ENCODE measurements at regions not wholly inside any gene's neighbourhood (a gene's known extent, or its start where the extent isn't known, plus 50 kb on each side); places are given as distances from the start of the nearest gene placed in this dataset.
"Not testable (repeated sequence)": the region's sequence is repeated elsewhere in the genome, so short reads cannot be mapped to it uniquely, and the experiment has no call there.

DNA sequence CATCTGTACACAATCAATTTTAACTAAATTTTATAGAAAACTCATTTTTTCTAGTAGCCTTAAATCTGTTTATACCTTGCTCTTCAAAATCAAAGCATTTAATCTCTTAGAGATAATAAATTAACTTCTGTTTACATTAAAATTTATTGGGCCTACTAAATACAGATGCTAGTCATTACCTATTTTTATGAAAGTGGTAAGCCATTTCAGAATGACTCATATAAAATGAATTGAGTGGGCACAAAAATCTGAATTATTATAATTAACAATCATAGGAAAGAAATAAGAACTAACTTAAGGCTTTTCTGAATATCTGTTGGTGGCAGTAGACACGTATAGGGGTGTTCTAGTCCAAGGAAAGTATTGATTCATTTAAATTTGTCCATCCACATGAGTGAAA is 157.9 kb downstream of the KCNJ2 start:
- DNase-seq, result no peak

DNA sequence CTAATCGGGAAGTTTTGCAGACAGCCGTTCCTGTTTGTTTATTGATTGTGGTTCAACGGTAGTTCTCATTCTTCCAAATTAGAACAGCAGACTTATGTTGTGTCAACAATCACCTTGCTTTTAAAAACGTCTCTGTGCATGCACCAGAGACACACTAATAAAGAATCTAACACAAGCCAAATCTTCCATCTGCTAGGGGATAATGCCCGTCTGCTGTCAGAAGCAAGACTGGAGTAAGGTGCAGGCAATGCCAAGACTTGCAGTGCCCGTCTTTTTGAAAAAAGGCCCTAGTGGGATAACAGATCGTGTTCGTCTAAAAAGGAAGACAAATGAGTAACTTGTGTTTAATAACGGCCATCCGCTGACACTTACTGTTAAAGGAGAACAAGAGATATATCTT is 158.4 kb downstream of the KCNJ2 start:
- DNase-seq, result no peak

DNA sequence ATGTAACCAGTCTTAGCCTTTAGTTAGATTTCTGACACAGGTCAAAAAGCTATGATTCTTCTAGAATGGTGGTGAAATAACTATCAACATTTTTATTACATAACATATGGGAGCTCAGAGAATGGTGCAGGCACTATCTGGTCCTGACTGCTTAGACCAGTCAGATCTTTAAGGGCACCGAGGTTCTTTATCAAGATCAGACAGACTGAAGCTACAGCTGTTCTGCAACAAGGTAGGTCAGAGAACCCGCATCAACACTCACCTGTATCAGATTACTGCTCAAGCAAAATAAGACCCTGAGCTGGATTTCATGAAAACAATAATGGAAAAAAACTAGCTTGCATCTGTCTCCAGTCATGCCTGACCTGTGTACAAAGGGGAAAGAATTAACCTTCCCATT is 160.4 kb downstream of the KCNJ2 start:
- DNase-seq, result peak; percentile 35

DNA sequence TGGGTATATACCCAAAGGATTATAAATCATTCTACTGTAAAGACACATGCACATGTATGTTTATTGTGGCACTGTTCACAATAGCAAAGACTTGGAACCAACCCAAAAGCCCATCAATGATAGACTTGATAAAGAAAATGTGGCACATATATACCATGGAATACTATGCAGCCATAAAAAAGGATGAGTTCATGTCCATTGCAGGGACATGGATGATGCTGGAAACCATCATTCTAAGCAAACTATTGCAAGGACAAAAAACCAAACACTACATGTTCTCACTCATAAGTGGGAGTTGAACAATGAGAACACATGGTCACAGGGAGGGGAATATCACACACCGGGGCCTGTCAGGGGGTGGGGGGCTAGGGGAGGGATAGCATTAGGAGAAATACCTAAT is 161.7 kb downstream of the KCNJ2 start:
- not testable (repeated sequence) for DNase-seq

DNA sequence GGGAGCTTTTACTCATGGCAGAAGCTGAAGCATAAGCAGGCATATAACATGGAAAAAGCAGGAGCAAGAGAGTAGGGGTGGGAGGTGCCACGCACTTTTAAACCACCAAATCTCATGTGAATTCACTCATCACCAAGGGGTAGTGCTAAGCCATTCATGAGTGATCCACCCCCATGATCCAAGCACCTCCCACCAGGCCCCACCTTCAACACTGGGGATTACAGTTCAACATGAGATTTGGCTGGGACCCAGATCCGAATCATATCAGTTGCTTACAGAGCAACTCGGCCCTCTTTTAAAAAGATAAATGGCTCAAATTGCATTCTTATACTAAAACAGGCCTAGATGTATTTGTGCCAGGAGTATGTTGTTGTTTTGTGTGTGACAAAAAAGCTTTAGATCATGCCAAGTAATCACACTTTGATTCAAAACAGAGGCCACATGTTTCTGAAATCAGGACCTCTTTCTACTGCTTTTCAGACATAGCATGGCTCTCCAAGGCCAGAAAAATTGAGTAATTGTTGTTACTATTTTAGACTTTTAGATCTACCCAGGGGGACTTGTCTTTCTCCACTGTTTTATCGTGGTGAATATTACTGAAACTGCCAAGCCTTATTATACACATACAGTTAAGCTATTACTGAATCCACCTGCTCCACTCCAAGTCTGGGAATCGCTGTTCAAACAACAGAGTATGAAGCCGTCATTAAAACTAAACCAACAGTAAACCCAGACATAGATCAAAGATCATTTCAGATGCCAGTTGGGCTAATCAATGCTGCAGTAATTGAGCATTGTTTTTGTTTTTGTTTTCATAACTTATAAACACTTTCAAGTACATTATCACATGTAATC is 163.3 kb downstream of the KCNJ2 start:
- DNase-seq, result peak; percentile 37

DNA sequence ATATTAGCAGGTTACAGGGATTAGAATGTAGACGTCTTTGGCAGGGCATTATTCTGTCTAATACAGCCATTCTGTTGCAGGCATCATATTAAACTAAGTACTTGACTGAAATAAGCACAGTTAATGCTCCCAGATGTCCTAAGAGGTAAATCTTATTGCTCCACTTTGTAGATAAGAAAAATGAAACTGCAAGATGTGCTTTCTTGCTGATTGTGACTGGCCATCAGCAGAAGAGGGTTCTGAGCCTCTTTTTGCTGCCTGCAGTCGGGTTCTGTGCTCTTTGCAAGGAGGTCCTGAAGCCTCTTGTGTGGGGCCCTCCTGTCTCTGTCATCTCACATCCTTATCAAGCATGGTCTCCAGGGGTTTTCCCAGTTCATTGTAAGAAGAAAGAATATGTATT is 167.1 kb downstream of the KCNJ2 start:
- DNase-seq, result no peak

DNA sequence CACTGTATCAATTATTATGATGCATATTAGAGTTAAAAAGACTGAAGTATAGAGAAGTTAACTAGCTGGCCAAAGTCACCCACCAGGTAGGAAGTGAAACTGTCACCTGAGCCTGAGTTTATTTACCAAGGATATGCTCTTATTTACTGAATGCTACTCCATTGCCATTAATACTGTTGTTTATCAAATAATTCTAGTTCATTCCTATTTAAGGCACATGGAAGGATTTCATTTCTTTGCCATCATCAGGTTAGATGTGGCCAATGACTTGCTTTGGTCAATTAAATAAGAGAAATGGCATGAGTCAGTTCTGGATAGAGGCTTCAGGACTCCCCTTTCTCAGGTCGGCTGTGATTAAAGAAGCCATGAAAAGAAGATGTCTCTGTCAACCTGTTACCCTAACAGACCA is 169.6 kb downstream of the KCNJ2 start:
- no peak for DNase-seq

DNA sequence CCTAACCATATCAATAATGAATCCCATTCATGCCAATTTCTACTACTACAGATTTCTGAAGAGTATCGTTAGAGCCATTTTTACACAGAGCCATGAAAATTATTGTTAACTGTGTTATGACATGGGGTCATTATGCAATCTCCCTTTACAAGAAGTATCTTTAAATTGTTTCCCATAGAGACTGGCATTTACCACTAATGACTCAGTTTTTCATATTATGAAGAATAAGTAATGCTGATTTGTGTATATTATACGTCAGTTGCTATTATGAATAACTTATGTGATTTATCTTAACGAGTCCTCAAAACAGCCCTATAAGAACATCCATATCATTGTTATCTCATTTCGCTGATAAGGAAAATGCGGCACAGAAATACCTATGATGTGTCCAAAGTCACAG is 173.8 kb downstream of the KCNJ2 start:
- DNase-seq, result no peak

DNA sequence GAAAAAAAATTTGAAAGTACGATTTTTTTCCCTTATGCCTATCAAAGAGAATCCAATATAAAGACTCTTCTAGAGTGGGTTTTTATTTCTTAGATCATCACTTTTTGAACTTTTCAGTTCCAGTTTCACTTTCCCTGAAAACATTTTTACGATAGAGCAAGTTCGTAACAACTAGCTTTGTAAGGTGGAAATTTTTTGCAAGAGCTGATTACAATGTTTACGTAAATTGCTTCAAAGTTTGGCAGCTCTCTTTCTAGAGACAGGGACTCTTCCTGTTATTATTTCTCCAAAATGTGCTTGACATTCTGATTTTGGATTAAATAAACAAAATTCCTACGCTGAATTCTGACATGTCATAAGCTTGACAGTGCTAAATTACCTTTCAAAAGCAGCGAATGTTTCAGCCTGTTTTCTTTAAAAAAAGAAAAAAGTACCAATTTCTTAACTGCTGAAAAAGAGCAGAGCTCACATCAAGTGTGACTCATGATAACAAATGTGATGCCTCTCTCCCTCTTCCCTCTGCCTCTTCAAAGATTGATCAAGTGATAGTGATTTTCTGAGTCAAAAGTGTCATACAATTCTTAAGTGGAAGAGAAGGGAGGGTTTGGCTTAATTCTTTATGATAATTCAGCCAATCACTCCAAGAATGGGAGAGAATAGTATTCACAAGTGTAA is 175.2 kb downstream of the KCNJ2 start:
- DNase-seq, result no peak

DNA sequence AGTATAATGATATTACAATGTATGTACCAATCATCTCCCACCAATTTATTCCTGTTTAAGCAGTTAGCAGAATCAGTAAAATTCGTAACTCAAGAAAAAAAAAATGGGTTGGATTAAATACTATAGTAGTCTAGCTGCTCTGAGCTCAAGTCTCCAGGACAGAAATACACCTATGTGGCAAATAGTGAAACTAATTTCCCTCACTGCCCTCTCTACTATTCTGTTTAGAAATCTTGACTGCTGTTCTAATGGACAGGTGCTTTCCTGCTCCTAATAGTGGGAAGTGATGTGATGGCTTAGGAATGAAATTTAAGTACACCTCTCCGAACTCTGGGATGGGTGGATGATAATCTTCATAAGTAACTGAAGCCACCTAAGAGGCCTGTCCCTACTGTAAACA is 175.7 kb downstream of the KCNJ2 start:
- no peak for DNase-seq

DNA sequence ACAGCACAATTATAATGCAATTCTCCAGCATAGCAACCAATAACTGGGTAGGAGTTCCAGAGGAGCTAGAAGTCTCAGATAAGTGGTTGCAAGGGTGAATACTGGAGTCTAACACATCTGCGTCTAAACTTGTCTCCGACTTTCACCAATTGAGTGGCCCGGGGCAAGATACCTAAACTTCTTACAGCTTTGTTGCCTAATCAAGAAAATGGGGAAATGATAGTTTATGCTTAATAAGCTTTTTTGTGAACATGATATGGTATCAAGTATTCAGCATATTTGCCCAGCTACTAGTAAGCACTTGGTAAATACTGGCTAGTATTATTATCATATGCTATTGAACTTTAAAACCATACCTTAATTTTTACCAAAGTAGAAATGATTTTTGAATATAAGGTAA is 183.5 kb downstream of the KCNJ2 start:
- no peak for DNase-seq

DNA sequence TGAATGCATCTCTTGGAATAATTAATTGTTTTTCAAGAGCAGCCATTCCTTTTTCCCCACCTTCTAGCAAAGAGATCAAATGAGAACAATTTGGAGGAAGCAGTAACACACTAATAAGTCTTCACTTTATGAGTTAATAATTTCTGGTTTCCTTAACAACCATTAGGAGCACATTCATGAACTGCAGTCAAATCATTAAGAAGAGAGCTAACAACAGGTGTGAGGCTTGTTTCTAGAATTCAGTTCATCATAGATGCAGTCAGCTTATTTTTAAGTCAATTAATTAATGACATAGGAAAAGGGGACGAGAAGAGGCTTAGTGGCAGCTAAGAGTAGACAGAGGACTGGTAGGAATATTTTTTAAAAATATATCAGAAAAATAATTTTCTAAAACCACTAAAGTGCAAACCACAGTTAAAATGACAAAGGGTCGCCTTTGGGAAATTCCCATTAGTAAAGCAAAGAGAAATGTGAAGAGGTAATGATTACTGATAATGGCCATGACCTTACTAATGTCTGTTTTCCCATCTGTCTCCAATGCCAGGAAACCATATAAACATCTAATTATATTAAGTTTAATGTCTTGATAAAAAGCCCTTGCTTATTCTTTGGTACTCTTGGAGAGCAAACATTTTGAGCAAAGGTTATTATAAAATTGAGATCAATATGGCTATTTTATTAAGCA is 184.2 kb downstream of the KCNJ2 start:
- no peak for DNase-seq

DNA sequence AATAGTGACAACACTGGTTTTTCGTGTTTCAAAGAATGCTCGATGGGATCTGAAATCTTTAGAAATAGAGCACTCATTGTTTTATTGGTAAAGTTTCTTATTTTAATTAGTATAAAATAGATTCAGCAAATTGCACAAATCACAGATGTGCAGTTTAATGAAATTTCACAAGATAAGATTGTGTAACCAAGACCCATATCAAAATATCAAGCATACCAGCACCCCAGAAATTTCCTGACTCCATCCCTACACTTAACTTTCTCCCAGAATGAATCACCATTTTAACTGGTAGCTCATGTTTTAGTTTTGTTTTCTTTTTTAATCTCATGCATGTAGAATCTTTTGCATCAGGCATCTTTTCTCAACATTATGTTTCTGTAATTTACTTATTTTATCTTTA is 185.9 kb downstream of the KCNJ2 start:
- DNase-seq, result no peak

DNA sequence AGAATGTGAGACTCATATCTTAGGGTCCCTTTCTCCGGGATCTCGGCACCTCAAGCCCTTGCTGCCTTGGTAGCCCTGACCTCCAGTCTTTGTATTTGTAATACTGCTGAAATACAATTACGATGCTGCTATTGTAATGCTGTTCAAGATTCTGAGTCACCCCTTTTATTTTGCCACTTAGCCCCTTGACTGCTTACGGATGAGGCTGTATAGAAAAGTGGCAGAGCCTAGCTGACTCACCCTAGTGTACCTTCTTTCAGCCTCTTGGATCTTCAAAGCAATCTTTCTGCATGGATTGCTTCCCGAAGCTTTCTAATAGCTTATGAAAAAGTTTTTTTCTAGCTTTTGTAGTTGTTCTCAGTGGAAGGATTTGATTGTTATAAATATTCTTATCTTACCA is 187.9 kb downstream of the KCNJ2 start:
- no peak for DNase-seq

DNA sequence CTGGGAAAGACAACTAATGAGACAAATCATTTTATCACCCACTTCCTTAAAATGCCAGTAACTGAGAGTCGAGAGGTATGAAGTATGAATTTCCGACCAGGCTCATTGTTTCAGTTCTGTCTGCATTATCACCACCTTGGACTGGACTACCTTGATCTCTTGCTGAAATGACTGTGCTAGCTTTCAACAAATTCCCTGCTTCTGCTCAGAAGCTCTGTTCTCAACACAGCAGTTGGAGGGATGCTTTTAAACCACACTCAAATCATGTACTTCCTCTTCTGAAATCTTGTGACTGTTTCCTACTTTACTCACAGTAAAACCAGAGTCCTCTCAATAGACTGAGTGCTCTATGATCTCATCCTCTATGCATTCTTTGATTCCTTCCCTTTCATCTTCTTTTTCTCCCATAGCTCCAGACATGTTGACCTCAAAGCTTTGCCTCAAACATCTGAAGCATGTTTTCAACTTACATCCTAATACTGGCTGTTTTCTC is 195.8 kb downstream of the KCNJ2 start:
- no peak for DNase-seq

DNA sequence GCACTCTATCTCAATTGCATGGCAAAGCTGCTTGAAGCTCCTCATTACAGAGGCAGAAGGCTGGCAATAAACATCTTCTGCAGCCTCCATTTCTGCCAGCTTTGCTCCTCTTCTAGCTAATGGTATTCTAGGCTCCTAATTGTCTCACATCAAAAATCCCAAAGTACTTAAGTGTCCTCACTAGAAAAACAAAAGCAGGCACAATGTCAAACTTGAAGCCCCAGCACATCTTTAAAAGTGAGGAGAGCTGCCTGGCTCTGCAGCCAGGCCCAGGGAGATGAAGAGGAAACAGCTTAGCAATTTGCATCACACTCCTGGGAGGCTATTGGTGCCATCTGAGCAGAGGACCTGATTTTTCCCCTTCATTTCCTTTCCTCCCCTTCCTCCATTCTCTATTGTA is 197.1 kb downstream of the KCNJ2 start:
- no peak for DNase-seq

DNA sequence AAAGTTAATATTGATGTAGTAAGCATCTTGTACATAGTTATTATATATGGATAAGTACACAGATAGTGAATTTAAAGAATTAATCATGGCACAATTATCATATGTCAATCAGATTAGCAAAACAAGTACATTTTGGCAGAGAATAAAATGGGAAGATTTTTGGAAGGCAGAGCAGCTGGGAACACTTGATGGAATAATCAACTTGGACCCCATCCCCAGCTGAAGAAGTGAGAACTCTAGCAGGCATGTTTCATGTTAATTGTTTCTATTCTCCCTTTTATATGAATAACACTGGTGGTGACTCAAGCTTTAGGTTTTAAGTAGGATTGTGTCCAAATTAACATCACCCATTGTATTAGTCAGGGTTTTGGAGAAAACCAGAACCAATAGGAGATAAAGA is 198.7 kb downstream of the KCNJ2 start:
- no peak for DNase-seq

DNA sequence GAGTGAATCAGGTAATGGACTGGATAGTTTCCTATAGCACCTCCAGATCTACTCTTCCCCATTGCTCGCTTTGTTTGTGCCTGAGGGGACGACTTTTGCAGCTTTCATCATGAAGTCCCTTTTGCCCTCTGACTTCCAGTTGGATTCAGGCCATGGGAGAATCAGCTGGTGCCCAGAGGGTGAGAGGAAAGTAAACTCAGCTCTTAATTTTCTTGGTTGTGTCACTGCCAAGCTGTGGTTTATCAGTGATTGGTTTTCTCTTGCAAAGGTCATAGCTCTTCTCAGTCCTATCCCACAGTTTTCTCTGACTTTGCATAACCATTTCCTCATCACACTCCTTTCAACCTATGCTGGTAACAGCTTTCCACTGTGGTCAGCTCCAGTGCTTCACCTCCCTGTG is 200.1 kb downstream of the KCNJ2 start:
- DNase-seq, result no peak

DNA sequence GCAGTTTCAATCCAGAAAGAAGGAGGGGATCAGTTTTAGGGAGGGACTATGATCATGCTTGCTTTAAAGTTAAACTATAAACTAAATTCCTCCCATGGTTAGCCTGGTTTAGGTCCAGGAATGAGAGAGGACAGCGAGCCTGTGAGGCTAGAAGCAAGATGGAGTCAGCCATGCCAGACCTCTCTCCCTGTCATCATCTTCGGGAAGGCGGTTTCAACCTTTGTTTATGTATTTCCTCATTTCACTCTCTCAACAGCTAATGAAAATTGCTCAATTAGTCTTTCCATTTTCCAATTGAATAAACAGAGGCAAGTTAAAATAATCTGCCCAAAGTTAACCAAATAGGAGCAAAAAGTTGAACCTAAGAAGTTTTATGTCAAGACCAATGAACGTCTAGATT is 201.5 kb downstream of the KCNJ2 start:
- DNase-seq, result no peak

DNA sequence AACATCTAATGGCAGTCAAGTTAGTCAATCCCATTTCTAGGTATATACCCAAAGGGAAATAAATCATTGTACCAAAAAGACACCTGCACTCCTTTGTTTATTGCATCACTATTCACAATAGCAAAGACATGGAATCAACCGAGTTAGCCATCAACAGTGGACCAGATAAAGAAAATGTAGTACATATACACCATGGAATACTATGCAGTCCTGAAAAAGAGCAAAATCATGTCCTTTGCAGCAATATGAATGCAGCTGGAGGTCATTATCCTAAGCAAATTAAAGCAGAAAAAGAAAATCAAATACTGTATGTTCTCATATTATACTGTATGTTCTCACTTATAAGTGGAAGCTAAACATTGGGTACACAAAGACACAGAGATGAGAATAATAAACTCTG is 204.0 kb downstream of the KCNJ2 start:
- no peak for DNase-seq

DNA sequence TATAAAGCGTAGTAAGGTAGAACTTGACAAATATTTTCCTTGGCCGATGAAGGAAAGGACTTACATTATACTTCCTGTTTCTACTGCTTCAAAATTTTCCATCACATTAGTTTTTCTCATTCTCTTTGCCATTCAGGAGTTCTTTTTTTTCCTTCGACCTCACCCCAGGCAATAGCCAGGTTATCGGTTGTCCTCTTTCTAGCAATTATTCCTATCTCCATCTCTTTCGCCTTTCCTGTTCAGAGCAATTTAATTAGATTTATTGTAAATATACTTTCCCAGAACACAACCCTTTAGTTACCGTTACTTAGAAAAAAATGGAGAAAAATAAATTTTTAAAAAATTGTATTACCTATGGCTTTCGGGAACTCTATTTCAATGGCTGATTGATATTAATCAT is 205.2 kb downstream of the KCNJ2 start:
- no peak for DNase-seq

DNA sequence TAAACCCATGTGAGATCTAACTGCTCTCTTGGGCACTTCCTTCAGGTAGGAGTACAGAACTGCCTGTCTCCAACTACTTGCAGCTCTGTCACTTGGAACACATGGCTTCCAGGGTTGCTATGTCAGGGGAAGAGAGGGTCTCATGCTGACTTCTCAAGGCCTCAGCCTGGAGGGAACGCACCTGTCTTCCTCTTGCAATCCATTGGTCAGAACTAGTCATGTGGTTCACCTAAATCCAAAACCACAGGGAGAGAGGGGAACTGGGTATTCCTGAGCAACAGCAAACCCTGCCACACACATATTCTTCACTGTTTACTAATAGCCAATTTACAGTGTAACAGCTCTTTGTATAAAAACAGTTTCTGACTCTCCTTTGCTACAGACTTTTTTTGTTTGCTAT is 206.1 kb downstream of the KCNJ2 start:
- no peak for DNase-seq

DNA sequence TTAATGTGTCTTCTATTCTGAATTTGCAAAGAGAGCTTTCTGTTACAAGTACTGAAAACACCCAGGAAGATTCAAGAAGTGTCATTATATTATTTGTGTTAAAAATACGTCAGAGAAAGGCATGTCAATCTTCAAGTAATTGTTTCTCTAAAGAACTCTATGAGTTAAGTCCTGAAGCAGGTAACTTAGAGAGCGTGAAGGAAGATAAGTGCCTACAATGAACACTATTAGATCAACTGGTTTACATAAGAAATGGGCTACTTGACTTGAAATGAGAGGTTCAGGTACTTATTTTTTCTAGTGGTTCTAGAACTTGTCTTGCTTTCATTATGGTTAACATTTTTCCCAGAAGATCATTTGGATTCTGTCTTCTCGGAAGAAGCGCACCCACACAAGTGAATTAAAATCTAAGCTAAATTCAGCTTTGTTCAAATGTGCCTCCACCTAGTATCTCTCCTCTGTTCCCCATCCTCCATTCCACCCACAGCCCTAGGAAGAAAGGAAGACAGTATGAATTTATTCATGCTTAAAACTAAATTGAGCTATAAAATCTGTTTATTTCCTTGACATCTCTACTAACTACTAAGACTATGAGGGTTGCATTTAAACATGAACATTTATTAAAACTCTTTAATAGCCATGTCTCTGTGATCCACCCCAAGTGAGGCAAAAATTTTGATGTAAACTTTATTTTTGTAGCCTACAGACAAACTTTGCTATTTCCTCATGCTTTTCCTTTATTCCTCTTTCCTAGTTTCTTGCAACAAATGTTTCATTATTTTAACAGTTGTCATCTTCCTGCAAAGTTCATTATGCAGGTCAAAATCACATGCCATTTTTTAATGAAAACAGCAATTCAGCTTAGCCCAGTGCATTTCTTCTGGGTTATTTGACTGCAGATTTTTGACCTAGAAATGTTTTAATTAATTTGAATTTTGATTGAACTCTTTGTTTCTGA is 206.8 kb downstream of the KCNJ2 start:
- no peak for DNase-seq

All from DMS153 (cell line).